Heart left ventricle (tissue), 13 donors: ENCODE measurements at regions not wholly inside any gene's neighbourhood (a gene's known extent, or its start where the extent isn't known, plus 50 kb on each side); places are given as distances from the start of the nearest gene placed in this dataset.

Source experiments
- POLR2A ChIP-seq, 2 donors: fragments of 450-650 bp; IDR thresholded peaks; one replicate each; pipeline ENCODE4 v1.6.1; 2017; ENCODE audit warnings: antibody characterized with exemption in 2 of 2, mild to moderate bottlenecking in 2 of 2, moderate library complexity in 2 of 2
- TF ChIP-seq, protein P1 (sequence below), 12 donors: fragments of 200-600 bp; sonication (generic) in 4 of 12; IDR thresholded peaks; one replicate each; pipeline versions ENCODE4 v1.5.0 to v1.8.0; 2018 to 2022; ENCODE audit warnings: antibody characterized with exemption in 12 of 12, mild to moderate bottlenecking in 5 of 12
- donor health status: ischemic (EF 13 %, LVEDD 7.1; RV severe dilation, severe dysfunction).
- donor health status: DM: no; HTN: yes; CAD: no.
- donor health status: DM: no; HTN: no; CAD: no.
- donor health status: ischemic (EF 25% LVEDD 6.9; RV normal size, moderate dysfunction).
- donor health status: ischemic (EF 25% LVEDD 5.7; RV mildly dilated, moderate dysfunction).
- donor health status: ischemic (EF 35%, LVEDD 5.7; RV mildly dilated, moderate dysfunction).
- donor health status: nonischemic (EF 11% LVEDD 7.7; RV severe dilation, severe dysfunction).
- donor health status: DM: yes; HTN: yes; CAD: no.
- donor health status: PGD.
- donor health status: ischemic (EF 29% LVEDD 5.4; RV normal size, mild dysfunction).
- donor health status: nonischemic (EF 23%, LVEDD 6.1; RV moderate dilation, normal function).

DNA sequence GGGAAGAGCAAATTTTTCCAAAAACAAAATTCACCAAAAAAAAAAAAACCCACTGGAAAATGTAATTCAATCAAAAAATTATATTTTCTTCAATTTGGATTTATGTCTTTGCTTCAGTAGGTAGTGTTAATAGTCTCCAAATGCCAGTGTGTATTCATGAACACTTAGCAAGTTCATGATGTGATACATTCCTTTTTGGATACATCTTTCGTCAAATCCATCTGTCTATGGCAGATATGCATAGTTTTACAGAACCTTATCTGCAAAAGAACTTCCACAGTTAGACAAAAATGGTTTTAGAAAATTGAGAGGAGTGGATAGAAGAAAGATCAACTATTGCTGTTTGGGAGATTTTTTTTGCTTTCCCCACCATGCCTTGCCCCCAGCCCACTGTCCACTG lies 214.6 kb downstream of the DEPDC1B start:
- TF ChIP-seq, protein P1, sequence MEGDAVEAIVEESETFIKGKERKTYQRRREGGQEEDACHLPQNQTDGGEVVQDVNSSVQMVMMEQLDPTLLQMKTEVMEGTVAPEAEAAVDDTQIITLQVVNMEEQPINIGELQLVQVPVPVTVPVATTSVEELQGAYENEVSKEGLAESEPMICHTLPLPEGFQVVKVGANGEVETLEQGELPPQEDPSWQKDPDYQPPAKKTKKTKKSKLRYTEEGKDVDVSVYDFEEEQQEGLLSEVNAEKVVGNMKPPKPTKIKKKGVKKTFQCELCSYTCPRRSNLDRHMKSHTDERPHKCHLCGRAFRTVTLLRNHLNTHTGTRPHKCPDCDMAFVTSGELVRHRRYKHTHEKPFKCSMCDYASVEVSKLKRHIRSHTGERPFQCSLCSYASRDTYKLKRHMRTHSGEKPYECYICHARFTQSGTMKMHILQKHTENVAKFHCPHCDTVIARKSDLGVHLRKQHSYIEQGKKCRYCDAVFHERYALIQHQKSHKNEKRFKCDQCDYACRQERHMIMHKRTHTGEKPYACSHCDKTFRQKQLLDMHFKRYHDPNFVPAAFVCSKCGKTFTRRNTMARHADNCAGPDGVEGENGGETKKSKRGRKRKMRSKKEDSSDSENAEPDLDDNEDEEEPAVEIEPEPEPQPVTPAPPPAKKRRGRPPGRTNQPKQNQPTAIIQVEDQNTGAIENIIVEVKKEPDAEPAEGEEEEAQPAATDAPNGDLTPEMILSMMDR (IDR thresholded peaks at IDR 0.05): no peak
- TF ChIP-seq POLR2A (IDR thresholded peaks at IDR 0.05): no peak
